NCI-H1092 (cell line): ENCODE measurements at regions not wholly inside any gene's neighbourhood (a gene's known extent, or its start where the extent isn't known, plus 50 kb on each side); places are given as distances from the start of the nearest gene placed in this dataset.

ENCODE experiments used
- DNase-seq: peaks from one replicate; lab custom pipeline; 2025; lab: John Stamatoyannopoulos, UW

DNA sequence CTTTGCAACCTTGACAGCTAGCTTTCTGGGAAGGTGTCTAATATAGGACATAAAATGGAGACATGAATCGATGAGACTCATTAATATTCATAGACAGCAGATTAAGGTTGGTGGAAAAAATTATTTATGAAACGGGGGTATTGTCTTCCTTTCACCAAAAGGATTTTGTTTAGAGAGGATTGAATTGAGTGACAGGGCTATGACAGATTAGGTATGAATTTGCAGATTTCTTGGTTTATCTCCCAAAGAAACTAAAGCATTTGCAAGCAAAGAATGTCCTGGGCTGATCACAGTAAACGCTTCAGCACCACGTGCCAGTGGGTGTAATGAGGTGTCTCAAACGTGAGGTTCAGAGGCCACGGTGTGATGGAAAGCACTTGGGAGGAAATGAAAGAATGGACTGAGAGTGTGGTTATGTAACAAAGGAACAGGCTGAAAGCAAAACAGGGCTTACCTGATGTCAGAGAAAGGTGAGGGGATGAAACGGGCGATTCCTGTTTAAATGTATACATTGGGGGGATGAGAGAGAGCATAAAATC lies 329.2 kb upstream of the NPVF start:
- no peak for DNase-seq

DNA sequence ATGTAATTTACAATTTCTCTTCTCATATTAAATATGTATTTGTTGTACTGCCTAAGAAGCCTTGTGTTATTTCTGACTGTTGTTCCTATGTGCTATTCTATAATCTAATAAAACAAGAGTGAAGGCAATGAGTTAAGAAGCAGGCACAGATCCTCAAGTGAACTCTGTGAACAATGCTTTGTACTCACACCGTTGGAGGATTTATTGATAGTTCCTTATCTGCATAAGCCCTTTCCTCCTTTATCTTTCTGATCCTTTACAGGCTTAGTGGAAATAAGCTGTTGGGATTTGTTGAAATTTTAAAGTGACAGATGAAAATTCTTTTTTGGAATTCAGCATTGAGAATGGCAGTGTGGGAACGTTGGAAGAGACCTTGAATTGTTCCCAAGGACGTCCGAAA lies 329.6 kb upstream of the NPVF start:
- no peak for DNase-seq

DNA sequence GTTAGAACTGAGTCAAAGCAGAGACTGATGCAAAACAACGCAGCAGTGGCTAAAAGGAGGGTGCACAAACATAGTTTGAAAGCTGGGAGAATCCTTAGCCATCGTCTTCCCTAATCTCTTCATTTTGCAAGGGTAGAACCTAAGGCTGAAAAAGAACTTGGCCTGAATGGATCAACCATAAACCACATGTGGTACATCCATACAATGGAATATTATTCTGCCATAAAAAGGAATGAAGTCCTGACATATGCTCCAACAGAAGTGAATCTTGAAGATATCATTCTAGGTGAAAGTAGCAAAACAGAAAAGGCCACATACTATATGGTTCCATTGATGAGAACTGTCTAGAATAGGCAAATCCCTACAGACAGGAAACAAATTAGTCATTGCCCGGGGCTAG lies 330.3 kb upstream of the NPVF start:
- DNase-seq = no peak

DNA sequence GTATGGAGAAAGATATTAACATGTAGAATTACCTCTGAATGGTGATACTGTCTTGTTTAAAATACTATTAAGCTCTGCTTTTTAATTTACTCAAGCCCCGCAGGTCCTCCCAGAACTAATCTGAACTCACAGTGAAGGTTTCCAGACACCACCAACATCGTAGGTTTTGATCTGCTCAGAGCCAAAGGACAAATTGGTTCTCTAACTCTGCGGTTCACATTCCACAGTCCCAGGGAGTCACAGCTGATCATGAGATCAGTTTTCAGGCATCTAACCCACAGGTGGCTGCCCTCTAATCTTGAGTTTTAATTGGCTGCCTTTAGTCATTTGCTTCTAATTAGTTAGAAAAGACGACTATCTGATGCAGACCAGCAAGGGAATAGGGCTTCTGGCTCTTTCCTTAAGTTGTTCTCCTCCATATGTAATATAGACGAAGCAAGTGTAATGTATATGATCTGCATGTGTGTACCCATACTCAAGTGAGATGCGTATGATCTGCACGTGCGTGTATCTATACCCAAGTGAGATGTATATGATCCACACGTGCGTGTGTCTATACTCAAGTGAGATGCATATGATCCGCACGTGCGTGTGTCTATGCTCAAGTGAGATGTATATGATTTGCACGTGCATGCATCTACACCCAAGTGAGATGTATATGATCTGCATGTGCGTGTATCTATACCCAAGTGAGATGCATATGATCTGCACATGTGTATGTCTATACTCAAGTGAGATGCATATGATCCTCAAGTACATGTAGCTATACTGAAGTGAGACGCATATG lies 331.5 kb upstream of the NPVF start:
- no peak for DNase-seq

- DNase-seq = peak; percentile 50
Measured at GRCh38 chr7:25562673-25563182, 334.4 kb upstream of the NPVF start.

GRCh38 chr7:25565002-25565401 lies 336.7 kb upstream of the NPVF start:
- DNase-seq = no peak

- peak; percentile 73 for DNase-seq
Measured at GRCh38 chr7:25565949-25566348, 337.7 kb upstream of the NPVF start.

GRCh38 chr7:25567430-25567829 lies 339.1 kb upstream of the NPVF start:
- DNase-seq = no peak

DNA sequence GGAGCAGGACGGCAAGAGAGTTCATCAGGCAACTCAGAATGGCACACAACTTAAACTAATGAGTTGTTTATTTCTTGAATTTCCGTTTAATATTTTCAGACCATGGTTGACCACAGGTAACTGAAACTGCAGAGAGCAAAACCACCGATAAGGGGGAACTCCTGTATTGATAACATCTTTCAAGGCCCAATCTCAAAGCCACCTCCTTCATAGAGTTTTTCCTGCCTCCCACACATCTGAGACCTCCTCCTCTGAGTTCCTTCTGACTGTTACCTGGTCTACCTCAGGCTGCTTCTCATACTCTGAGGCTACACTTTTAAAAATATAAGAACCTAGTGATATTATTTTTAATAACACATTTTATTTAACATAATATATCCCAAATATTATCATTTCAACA lies 341.5 kb upstream of the NPVF start:
- DNase-seq = no peak

DNA sequence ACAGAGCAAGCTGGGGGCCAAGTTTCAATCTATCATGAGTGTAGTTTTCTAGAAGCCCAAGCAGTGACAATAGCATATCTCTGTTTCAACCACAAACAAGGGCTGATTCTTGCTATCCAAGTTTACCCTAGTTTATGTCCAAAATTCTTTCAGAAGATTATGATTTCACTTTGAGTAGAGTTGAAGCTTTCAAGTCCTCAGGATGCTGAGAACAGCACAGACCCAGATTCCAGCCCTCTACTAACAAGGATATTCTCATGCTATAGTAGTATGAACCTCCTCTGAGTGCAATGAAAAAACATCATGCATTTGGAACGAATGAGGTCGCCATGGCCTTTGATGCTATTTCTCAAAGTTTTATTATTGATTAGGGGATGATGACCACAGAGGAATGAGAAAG lies 344.1 kb upstream of the NPVF start:
- DNase-seq = no peak

DNA sequence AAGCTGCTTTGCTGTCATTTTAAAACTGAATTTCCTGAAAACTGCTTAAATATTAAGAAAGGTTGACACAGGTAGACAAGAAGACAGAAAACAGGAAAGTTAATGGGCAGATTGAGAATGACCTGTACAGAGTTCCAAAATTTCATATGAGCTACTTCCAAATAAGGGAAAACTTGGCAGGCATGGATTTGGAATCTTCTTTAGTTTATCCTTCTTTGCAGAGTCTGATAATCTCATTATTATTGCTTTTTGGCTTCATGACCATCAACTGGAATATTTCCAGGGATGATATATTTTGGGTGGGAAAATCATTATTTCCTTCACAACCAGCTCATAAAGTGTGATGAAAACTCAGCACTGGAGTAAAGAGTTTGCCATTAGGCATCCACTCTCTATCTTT lies 346.5 kb upstream of the NPVF start:
- no peak for DNase-seq

- DNase-seq = no peak
Measured at GRCh38 chr7:25575634-25576033, 347.3 kb upstream of the NPVF start.

DNA sequence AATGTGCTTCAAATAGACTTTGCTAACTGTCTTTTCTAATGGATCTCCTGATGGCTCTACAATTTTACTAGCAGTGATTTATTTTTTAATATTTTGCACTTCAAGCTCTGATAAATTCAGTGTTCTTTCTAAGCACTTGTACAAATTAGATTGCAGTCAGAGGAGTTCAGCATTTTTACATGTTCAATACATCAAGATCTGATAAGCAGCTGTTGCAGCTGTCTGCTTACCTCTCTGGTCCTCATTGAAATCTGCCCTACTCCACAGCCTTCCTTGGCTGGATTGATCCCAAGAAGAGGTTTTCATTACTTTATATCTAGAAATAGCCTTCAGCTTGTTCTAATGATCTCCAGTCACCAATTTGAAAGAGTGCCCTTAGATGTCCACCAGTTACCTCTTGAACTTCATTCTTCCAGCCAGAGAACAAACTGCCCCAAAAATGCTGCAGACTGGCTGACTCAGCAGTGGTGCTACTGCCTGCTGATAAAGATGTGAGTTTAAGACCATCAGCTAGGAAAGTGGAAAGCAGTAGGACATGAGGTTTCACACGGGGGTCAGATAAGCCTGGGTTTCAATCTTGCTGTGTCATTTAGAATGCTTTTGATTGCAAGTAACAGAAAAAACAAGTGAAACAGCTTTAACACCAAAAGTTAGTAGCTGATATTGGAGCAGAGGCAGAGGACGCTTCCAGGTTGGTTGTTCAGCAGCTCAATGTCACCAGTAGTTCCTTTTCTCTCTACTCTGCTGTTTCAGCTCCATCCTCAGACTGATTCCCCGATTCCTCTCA lies 350.9 kb upstream of the NPVF start:
- DNase-seq = no peak

DNA sequence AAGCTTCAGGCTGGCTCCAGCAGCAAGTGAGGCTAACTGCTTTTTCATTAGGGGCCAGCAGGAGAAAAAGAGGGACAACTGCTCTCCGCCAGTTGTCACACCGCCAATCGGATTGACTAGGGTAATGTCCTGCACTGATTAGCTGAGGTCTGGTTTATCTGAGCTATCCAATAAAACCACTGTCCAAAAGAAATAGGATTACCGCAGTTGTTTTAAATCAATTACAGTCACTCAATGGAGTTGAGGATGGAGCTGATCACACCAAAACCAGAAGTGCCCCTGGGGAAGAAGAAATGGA lies 351.4 kb upstream of the NPVF start:
- DNase-seq = no peak

- no peak for DNase-seq
Measured at GRCh38 chr7:25580141-25580540, 351.9 kb upstream of the NPVF start.

- DNase-seq = no peak
Measured at GRCh38 chr7:25583621-25584020, 355.3 kb upstream of the NPVF start.

GRCh38 chr7:25584112-25584938 lies 356.0 kb upstream of the NPVF start:
- no peak for DNase-seq

- no peak for DNase-seq
Measured at GRCh38 chr7:25586513-25586912, 358.2 kb upstream of the NPVF start.

DNA sequence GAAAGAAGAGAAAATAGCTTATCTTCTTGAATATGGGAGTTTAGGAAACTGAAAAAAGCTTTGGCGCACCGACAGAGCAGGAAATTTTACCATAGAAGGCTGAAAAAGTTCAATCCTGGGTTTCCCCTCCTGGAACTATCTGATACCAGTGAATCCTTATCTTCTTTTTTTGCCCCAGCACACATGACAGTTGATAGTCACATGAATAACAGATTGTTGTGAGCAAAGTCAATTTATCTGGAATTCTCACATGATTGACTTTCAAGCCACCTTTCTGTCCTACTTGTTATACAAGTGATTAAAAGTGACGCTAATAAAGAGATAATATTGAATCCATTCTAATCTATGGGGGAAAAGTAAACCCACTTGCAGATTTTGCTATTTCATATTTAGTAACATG lies 365.8 kb upstream of the NPVF start:
- DNase-seq = no peak

- DNase-seq = no peak
Measured at GRCh38 chr7:25594728-25595127, 366.4 kb upstream of the NPVF start.

DNA sequence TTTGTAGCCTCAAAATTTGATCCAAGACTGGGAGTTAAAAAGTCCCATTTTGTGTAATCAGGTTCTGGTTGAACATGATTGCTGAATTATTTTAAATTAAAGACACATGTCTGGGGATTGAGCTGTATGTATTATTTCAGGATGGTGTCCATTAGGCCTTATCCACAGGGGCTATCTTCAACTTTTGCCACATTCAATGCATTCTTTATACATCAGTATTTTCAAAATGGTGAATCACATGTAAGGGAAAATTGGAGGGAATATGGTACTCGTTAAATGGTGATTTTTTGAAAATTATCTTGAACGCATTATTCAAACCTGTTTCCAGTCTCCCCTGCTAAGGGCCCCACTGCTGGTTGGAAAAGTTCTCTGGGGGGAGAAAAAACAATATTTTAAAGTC lies 367.7 kb upstream of the NPVF start:
- DNase-seq = no peak

GRCh38 chr7:25596443-25596842 lies 368.2 kb upstream of the NPVF start:
- no peak for DNase-seq
